ENCODE measurements at regions not wholly inside any gene's neighbourhood (a gene's known extent, or its start where the extent isn't known, plus 50 kb on each side); places are given as distances from the start of the nearest gene placed in this dataset.

- no peaks in the 10 kb centered on the region for H3K27me3 ChIP-seq
- H3K4me3 ChIP-seq: no peak overlapping the region
- WGBS, 2 donors: 87% methylated on average over 3 of the region's 3 CpGs
- H3K27ac ChIP-seq: no peak overlapping the region
- intact Hi-C loops (cut with DNase I; ENCODE audit: low total_unique reads): no loop called here
- no peak for DNase-seq
- H3K9me3 ChIP-seq: no peaks in the 10 kb centered on the region
- no peaks in the 10 kb centered on the region for H3K4me1 ChIP-seq
- no peak for TF ChIP-seq CTCF (IDR thresholded peaks at IDR 0.05)
- TF ChIP-seq POLR2A (IDR thresholded peaks at IDR 0.05): no peak
- H3K36me3 ChIP-seq (ENCODE audit: low read depth, missing control alignments): no peaks in the 10 kb centered on the region
Measured at GRCh38 chr5:15254607-15255006, 245.4 kb upstream of the FBXL7 start.

- H3K4me1 ChIP-seq: no peaks in the 10 kb centered on the region
- no peaks in the 10 kb centered on the region for H3K36me3 ChIP-seq (ENCODE audit: low read depth, missing control alignments)
- no peak overlapping the region for H3K27ac ChIP-seq
- no peak for DNase-seq
- no peaks in the 10 kb centered on the region for H3K27me3 ChIP-seq
- intact Hi-C loops (cut with DNase I; ENCODE audit: low total_unique reads): no loop called here
- WGBS, 2 donors: 87 to 91% methylated on average over 3 of the region's 3 CpGs
- TF ChIP-seq POLR2A (IDR thresholded peaks at IDR 0.05) (no peak), CTCF (IDR thresholded peaks at IDR 0.05) (no peak)
- no peak overlapping the region for H3K4me3 ChIP-seq
- no peaks in the 10 kb centered on the region for H3K9me3 ChIP-seq
Measured at GRCh38 chr5:15252331-15252730, 247.6 kb upstream of the FBXL7 start.

DNA sequence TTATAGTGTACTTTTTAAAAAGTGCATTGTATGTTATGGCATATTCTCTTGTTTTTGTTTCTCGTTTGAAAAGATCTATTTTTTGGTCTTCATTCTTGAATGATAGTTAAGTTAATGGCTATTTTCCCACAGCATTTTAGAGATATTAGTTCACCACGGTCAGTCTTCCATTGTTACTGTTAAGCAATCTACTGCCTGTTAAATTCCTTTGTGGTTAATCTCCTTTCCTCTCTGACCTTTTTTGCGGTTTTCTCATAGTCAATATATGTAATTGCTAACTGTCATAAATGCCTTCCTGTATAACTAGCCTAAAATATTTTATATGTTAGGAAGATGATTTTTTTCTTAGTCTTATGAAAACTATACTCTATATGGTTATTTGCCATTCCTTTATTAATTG, 250.8 kb upstream of the FBXL7 start:
- WGBS, 2 donors: 62 to 78% methylated on average over 3 of the region's 3 CpGs

GRCh38 chr5:15248731-15249130, 251.2 kb upstream of the FBXL7 start:
- TF ChIP-seq POLR2A (IDR thresholded peaks at IDR 0.05) (no peak), CTCF (IDR thresholded peaks at IDR 0.05) (no peak)
- no peak for DNase-seq
- Histone ChIP-seq H3K4me3 (no peak overlapping the region), H3K4me1 (no peaks in the 10 kb centered on the region), H3K9me3 (no peaks in the 10 kb centered on the region), H3K27ac (no peak overlapping the region), H3K27me3 (no peaks in the 10 kb centered on the region), H3K36me3 (ENCODE audit: low read depth, missing control alignments) (no peaks in the 10 kb centered on the region)
- intact Hi-C loops (cut with DNase I; ENCODE audit: low total_unique reads): no loop called here

More for the DNA sequence above, 250.8 kb upstream of the FBXL7 start:
- DNase-seq: no peak
- Histone ChIP-seq H3K4me1 (no peaks in the 10 kb centered on the region), H3K4me3 (no peak overlapping the region), H3K27ac (no peak overlapping the region), H3K36me3 (ENCODE audit: low read depth, missing control alignments) (no peaks in the 10 kb centered on the region), H3K9me3 (no peaks in the 10 kb centered on the region), H3K27me3 (no peaks in the 10 kb centered on the region)
- intact Hi-C loops (cut with DNase I; ENCODE audit: low total_unique reads): no loop called here
- no peak for TF ChIP-seq POLR2A (IDR thresholded peaks at IDR 0.05)
- no peak for TF ChIP-seq CTCF (IDR thresholded peaks at IDR 0.05)

DNA sequence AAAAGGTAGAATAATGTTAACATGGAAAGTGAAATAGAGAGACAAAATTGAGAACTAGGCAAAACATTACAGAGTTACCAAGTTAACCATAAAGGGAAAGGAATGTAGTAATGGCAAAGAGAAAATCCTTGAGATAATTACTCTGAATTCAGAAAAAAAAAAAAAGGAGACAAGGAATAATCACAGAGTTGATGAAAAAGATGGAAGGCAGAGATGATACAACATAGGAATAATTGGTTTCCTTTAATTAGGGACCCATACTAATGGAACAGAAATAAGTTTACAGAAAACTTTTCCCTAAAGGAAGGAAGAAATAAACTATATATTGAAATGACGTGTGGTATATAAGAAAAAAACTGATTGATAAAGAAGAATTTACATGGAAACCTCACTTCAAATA, 254.1 kb upstream of the FBXL7 start:
- DNase-seq: no peak
- no peaks in the 10 kb centered on the region for H3K9me3 ChIP-seq
- no peak overlapping the region for H3K4me3 ChIP-seq
- no peaks in the 10 kb centered on the region for H3K27me3 ChIP-seq
- TF ChIP-seq CTCF (IDR thresholded peaks at IDR 0.05): no peak
- no peak for TF ChIP-seq POLR2A (IDR thresholded peaks at IDR 0.05)
- no peaks in the 10 kb centered on the region for H3K36me3 ChIP-seq (ENCODE audit: low read depth, missing control alignments)
- H3K27ac ChIP-seq: no peak overlapping the region
- WGBS, 2 donors: 71 to 72% methylated on average over 1 of the region's 1 CpG
- no peaks in the 10 kb centered on the region for H3K4me1 ChIP-seq
- intact Hi-C loops (cut with DNase I; ENCODE audit: low total_unique reads): no loop called here

Measured in testis (tissue), 2 donors.